Neural crest cell (in vitro differentiated cells): ENCODE measurements at regions not wholly inside any gene's neighbourhood (a gene's known extent, or its start where the extent isn't known, plus 50 kb on each side); places are given as distances from the start of the nearest gene placed in this dataset.
"Not testable (repeated sequence)": the region's sequence is repeated elsewhere in the genome, so short reads cannot be mapped to it uniquely, and the experiment has no call there.

Experiments
- DNase-seq: peaks from one replicate; pipeline ENCODE4 v3.0.0; 2021; ENCODE audit warnings: low read depth, mixed read lengths, low spot score
- H3K27ac Mint-ChIP-seq: one replicate; pipeline ENCODE4 v1.8.0; 2021; ENCODE audit warnings: mild to moderate bottlenecking, mixed read lengths; ENCODE audit not compliant: unreplicated experiment
- H3K27me3 Mint-ChIP-seq: 2 replicates; pipeline ENCODE4 v1.8.0; 2021; ENCODE audit warnings: low read depth, mild to moderate bottlenecking, mixed read lengths
- H3K36me3 Mint-ChIP-seq: 2 replicates; pipeline ENCODE4 v1.8.0; 2021; ENCODE audit warnings: low read depth, mild to moderate bottlenecking, mixed read lengths
- H3K4me1 Mint-ChIP-seq: 2 replicates; pipeline ENCODE4 v1.8.0; 2021; ENCODE audit warnings: mixed read lengths
- H3K4me3 Mint-ChIP-seq: one replicate; pipeline ENCODE4 v1.8.0; 2021; ENCODE audit warnings: mild to moderate bottlenecking, mixed read lengths
- H3K9me3 Mint-ChIP-seq: 2 replicates; pipeline ENCODE4 v1.8.0; 2021; ENCODE audit warnings: mixed read lengths
- CTCF ChIP-seq: fragments of 200-600 bp; sonication (generic); conservative IDR thresholded peaks from 2 replicates; pipeline ENCODE4 v1.5.0; 2021; ENCODE audit warnings: antibody characterized with exemption, mild to moderate bottlenecking

GRCh38 chr5:60436518-60436917 is 263.4 kb downstream of the DEPDC1B start:
- Mint-ChIP-seq H3K36me3 (no peaks in the 10 kb centered on the region), H3K27ac (no peak overlapping the region), H3K4me3 (no peak overlapping the region), H3K27me3 (no peaks in the 10 kb centered on the region), H3K4me1 (no peaks in the 10 kb centered on the region), H3K9me3 (peaks cover 2% of the 10 kb centered on the region)
- no peak for TF ChIP-seq CTCF
- DNase-seq: no peak

- no peaks in the 10 kb centered on the region for H3K27me3 Mint-ChIP-seq
- no peak overlapping the region for H3K27ac Mint-ChIP-seq
- H3K9me3 Mint-ChIP-seq: peaks cover 2% of the 10 kb centered on the region
- no peaks in the 10 kb centered on the region for H3K4me1 Mint-ChIP-seq
- TF ChIP-seq CTCF: no peak
- H3K4me3 Mint-ChIP-seq: no peak overlapping the region
- DNase-seq: no peak
- H3K36me3 Mint-ChIP-seq: no peaks in the 10 kb centered on the region
These were observed 264.2 kb downstream of the DEPDC1B start for GRCh38 chr5:60435808-60436207.

- H3K36me3 Mint-ChIP-seq, H3K27me3 Mint-ChIP-seq, H3K27ac Mint-ChIP-seq, DNase-seq, H3K4me1 Mint-ChIP-seq, H3K4me3 Mint-ChIP-seq: not testable (repeated sequence)
- peaks cover 16% of the 10 kb centered on the region for H3K9me3 Mint-ChIP-seq
These were observed 273.8 kb downstream of the DEPDC1B start for GRCh38 chr5:60426189-60426588.

- H3K4me1 Mint-ChIP-seq, H3K27me3 Mint-ChIP-seq, DNase-seq, H3K36me3 Mint-ChIP-seq, H3K4me3 Mint-ChIP-seq, H3K27ac Mint-ChIP-seq: not testable (repeated sequence)
- peaks cover 12% of the 10 kb centered on the region for H3K9me3 Mint-ChIP-seq
These were observed 279.2 kb downstream of the DEPDC1B start for GRCh38 chr5:60420773-60421172.

GRCh38 chr5:60417500-60418181 is 282.3 kb downstream of the DEPDC1B start:
- peaks cover 8% of the 10 kb centered on the region for H3K36me3 Mint-ChIP-seq
- H3K9me3 Mint-ChIP-seq: peaks cover 2% of the 10 kb centered on the region
- TF ChIP-seq CTCF: no peak
- H3K27me3 Mint-ChIP-seq: no peaks in the 10 kb centered on the region
- H3K4me3 Mint-ChIP-seq: no peak overlapping the region
- H3K27ac Mint-ChIP-seq: no peak overlapping the region
- H3K4me1 Mint-ChIP-seq: peaks cover 3% of the 10 kb centered on the region
- no peak for DNase-seq

GRCh38 chr5:60415443-60415842 is 284.5 kb downstream of the DEPDC1B start:
- no peak overlapping the region for H3K27ac Mint-ChIP-seq
- H3K9me3 Mint-ChIP-seq: no peaks in the 10 kb centered on the region
- no peak for TF ChIP-seq CTCF
- H3K27me3 Mint-ChIP-seq: no peaks in the 10 kb centered on the region
- H3K36me3 Mint-ChIP-seq: no peaks in the 10 kb centered on the region
- no peak overlapping the region for H3K4me3 Mint-ChIP-seq
- DNase-seq: no peak
- peaks cover 3% of the 10 kb centered on the region for H3K4me1 Mint-ChIP-seq
